GM21447 (cell line): ENCODE measurements at regions not wholly inside any gene's neighbourhood (a gene's known extent, or its start where the extent isn't known, plus 50 kb on each side); places are given as distances from the start of the nearest gene placed in this dataset.

ENCODE experiments used
- ATAC-seq: cut with Tn5 transposase; IDR thresholded peaks from one replicate; pipeline ENCODE4 v1.9.1; 2021; ENCODE audit not compliant: unreplicated experiment

- no peak for ATAC-seq
Measured at GRCh38 chr1:168782559-168783116, 53.6 kb upstream of the DPT start.

GRCh38 chr1:168783458-168784210 is 54.6 kb upstream of the DPT start:
- ATAC-seq: no peak

- no peak for ATAC-seq
Measured at GRCh38 chr1:168786476-168787330, 57.7 kb upstream of the DPT start.

GRCh38 chr1:168788258-168788657 is 59.3 kb upstream of the DPT start:
- ATAC-seq: no peak

GRCh38 chr1:168789501-168789900 is 60.5 kb upstream of the DPT start:
- ATAC-seq: no peak

- no peak for ATAC-seq
Measured at GRCh38 chr1:168792142-168792541, 63.1 kb upstream of the DPT start.

GRCh38 chr1:168792592-168793125 is 63.7 kb upstream of the DPT start:
- no peak for ATAC-seq

GRCh38 chr1:168794057-168794456 is 65.1 kb upstream of the DPT start:
- ATAC-seq: no peak

GRCh38 chr1:168795681-168796080 is 66.7 kb upstream of the DPT start:
- no peak for ATAC-seq

GRCh38 chr1:168799927-168800605 is 71.1 kb upstream of the DPT start:
- no peak for ATAC-seq

GRCh38 chr1:168801032-168801745 is 72.2 kb upstream of the DPT start:
- no peak for ATAC-seq

GRCh38 chr1:168803806-168804510 is 75.0 kb upstream of the DPT start:
- no peak for ATAC-seq

GRCh38 chr1:168806952-168807351 is 77.9 kb upstream of the DPT start:
- ATAC-seq: no peak

GRCh38 chr1:168811176-168811575 is 82.2 kb upstream of the DPT start:
- ATAC-seq: no peak

GRCh38 chr1:168819668-168820067 is 90.7 kb upstream of the DPT start:
- ATAC-seq: no peak

GRCh38 chr1:168821434-168821833 is 92.4 kb upstream of the DPT start:
- ATAC-seq: no peak

- ATAC-seq: no peak
Measured at GRCh38 chr1:168822911-168823310, 93.9 kb upstream of the DPT start.

- ATAC-seq: no peak
Measured at GRCh38 chr1:168823988-168824387, 95.0 kb upstream of the DPT start.

GRCh38 chr1:168824418-168825065 is 95.5 kb upstream of the DPT start:
- no peak for ATAC-seq
